HEK293 (cell line): ENCODE measurements at regions not wholly inside any gene's neighbourhood (a gene's known extent, or its start where the extent isn't known, plus 50 kb on each side); places are given as distances from the start of the nearest gene placed in this dataset.

Experiments used
- CTCF ChIA-PET: fragments of 350-600 bp; formaldehyde crosslinking; extraction: SDS; loops from one replicate; lab custom pipeline; 2021; ENCODE audit warnings: antibody characterized with exemption; lab: Yijun Ruan, JAX
- POLR2A ChIA-PET: fragments of 300-600 bp; formaldehyde crosslinking; extraction: SDS; loops from one replicate; lab custom pipeline; 2020; ENCODE audit warnings: antibody characterized with exemption, inconsistent platforms; lab: Yijun Ruan, JAX
- H3K27ac ChIP-seq: fragments of 200-500 bp; sonication (Bioruptor generic); 2 replicates; pipeline ENCODE4 v1.5.1; 2014; ENCODE audit warnings: low read depth, low read length, control low read depth, inconsistent platforms; ENCODE audit errors: extremely low read depth
- H3K36me3 ChIP-seq, 2 experiments: fragments of 200-500 bp in 1 of 2; sonication (Bioruptor generic) in 1 of 2; 1 replicate in 1 of 2; 2 replicates in 1 of 2; pipeline ENCODE4 v1.5.1; 2014 to 2017; ENCODE audit warnings: inconsistent platforms in 2 of 2, low read length in 2 of 2; ENCODE audit not compliant: control insufficient read depth in 2 of 2, insufficient read depth in 1 of 2
- H3K4me1 ChIP-seq: fragments of 200-500 bp; sonication (Bioruptor generic); 2 replicates; pipeline ENCODE4 v1.5.1; 2014; ENCODE audit warnings: mild to moderate bottlenecking, low read length, inconsistent platforms; ENCODE audit not compliant: control insufficient read depth, insufficient read depth
- H3K4me3 ChIP-seq: 2 replicates; pipeline ENCODE4 v1.5.1; 2011; ENCODE audit warnings: low read depth, mild to moderate bottlenecking, control low read depth, low read length, moderate library complexity
- H3K9me3 ChIP-seq: fragments of 200-500 bp; sonication (Bioruptor generic); 2 replicates; pipeline ENCODE4 v1.5.1; 2014; ENCODE audit warnings: low read depth, low read length, inconsistent platforms; ENCODE audit not compliant: control insufficient read depth, insufficient read depth
- CTCF ChIP-seq: fragments of 450-650 bp; formaldehyde crosslinking; IDR thresholded peaks from 2 replicates; pipeline ENCODE4 v1.5.1; 2016; ENCODE audit warnings: missing biosample characterization, missing genetic modification characterization
- GFI1B ChIP-seq: fragments of 450-650 bp; formaldehyde crosslinking; IDR thresholded peaks from 2 replicates; pipeline ENCODE4 v1.5.1; 2016; ENCODE audit warnings: missing biosample characterization, missing genetic modification characterization
- GLIS2 ChIP-seq: fragments of 450-650 bp; formaldehyde crosslinking; IDR thresholded peaks from 2 replicates; pipeline ENCODE4 v1.5.1; 2016; ENCODE audit warnings: missing biosample characterization, missing genetic modification characterization
- HOXD13 ChIP-seq: sonication (generic); formaldehyde crosslinking; IDR thresholded peaks from 2 replicates; pipeline ENCODE4 v1.8.0; 2022; ENCODE audit warnings: missing genetic modification reagents, borderline replicate concordance
- KLF10 ChIP-seq: fragments of 450-650 bp; IDR thresholded peaks from 2 replicates; pipeline ENCODE4 v1.5.1; 2018; ENCODE audit warnings: missing biosample characterization, mild to moderate bottlenecking, missing genetic modification characterization
- OVOL3 ChIP-seq: fragments of 450-650 bp; formaldehyde crosslinking; IDR thresholded peaks from 2 replicates; pipeline ENCODE4 v1.5.1; 2016; ENCODE audit warnings: missing biosample characterization, missing genetic modification characterization
- SP3 ChIP-seq: fragments of 450-650 bp; formaldehyde crosslinking; IDR thresholded peaks from 2 replicates; pipeline ENCODE4 v1.5.1; 2016; ENCODE audit warnings: missing biosample characterization, missing genetic modification characterization
- ZBTB7A ChIP-seq: fragments of 450-650 bp; formaldehyde crosslinking; IDR thresholded peaks from 2 replicates; pipeline ENCODE4 v1.5.1; 2016; ENCODE audit warnings: low read depth, missing biosample characterization, missing genetic modification characterization
- ZNF121 ChIP-seq: fragments of 450-650 bp; formaldehyde crosslinking; IDR thresholded peaks from 2 replicates; pipeline ENCODE4 v1.5.1; 2016; ENCODE audit warnings: missing biosample characterization, missing genetic modification characterization
- ZNF138 ChIP-seq: fragments of 450-650 bp; formaldehyde crosslinking; IDR thresholded peaks from 2 replicates; pipeline ENCODE4 v1.5.1; 2016; ENCODE audit warnings: missing biosample characterization, missing genetic modification characterization, borderline replicate concordance
- ZNF146 ChIP-seq: fragments of 450-650 bp; formaldehyde crosslinking; IDR thresholded peaks from 2 replicates; pipeline ENCODE4 v1.5.1; 2016; ENCODE audit warnings: missing biosample characterization, missing genetic modification characterization
- ZNF169 ChIP-seq: fragments of 450-650 bp; formaldehyde crosslinking; IDR thresholded peaks from 2 replicates; pipeline ENCODE4 v1.5.1; 2016; ENCODE audit warnings: missing biosample characterization, missing genetic modification characterization
- ZNF501 ChIP-seq: fragments of 450-650 bp; formaldehyde crosslinking; IDR thresholded peaks from 2 replicates; pipeline ENCODE4 v1.5.1; 2016; ENCODE audit warnings: missing biosample characterization, missing genetic modification characterization
- ZNF514 ChIP-seq: fragments of 450-650 bp; formaldehyde crosslinking; IDR thresholded peaks from 2 replicates; pipeline ENCODE4 v1.5.1; 2016; ENCODE audit warnings: missing biosample characterization, missing genetic modification characterization
- ZNF529 ChIP-seq: fragments of 450-650 bp; formaldehyde crosslinking; IDR thresholded peaks from 2 replicates; pipeline ENCODE4 v1.5.1; 2017; ENCODE audit warnings: missing genetic modification characterization, missing biosample characterization; ENCODE audit not compliant: insufficient replicate concordance
- ZNF600 ChIP-seq: fragments of 450-650 bp; formaldehyde crosslinking; IDR thresholded peaks from 2 replicates; pipeline ENCODE4 v1.5.1; 2016; ENCODE audit warnings: missing biosample characterization, missing genetic modification characterization
- ZNF624 ChIP-seq: fragments of 450-650 bp; formaldehyde crosslinking; IDR thresholded peaks from 2 replicates; pipeline ENCODE4 v1.5.1; 2017; ENCODE audit warnings: missing biosample characterization, missing genetic modification characterization
- ZNF626 ChIP-seq: fragments of 450-650 bp; sonication (Bioruptor Pico); formaldehyde crosslinking; IDR thresholded peaks from 2 replicates; pipeline ENCODE4 v1.5.1; 2018; ENCODE audit warnings: missing biosample characterization, missing genetic modification characterization, inconsistent platforms
- ZNF660 ChIP-seq: fragments of 450-650 bp; IDR thresholded peaks from 2 replicates; pipeline ENCODE4 v1.5.1; 2018; ENCODE audit warnings: missing biosample characterization, mild to moderate bottlenecking, missing genetic modification characterization
- ZNF677 ChIP-seq: fragments of 450-650 bp; IDR thresholded peaks from 2 replicates; pipeline ENCODE4 v1.5.0; 2018; ENCODE audit warnings: missing biosample characterization, mild to moderate bottlenecking, missing genetic modification characterization, moderate library complexity
- TF ChIP-seq, protein P1 (sequence below): IDR thresholded peaks from 2 replicates; pipeline ENCODE4 v1.6.1; 2011; ENCODE audit warnings: mild to moderate bottlenecking, low read depth, low read length, borderline replicate concordance
- TF ChIP-seq, protein P2 (sequence below): fragments of 450-650 bp; formaldehyde crosslinking; IDR thresholded peaks from 2 replicates; pipeline ENCODE4 v1.5.1; 2016; ENCODE audit warnings: missing biosample characterization, missing genetic modification characterization
- TF ChIP-seq, protein P3 (sequence below): fragments of 450-650 bp; formaldehyde crosslinking; IDR thresholded peaks from 2 replicates; pipeline ENCODE4 v1.5.1; 2016; ENCODE audit warnings: missing biosample characterization, missing genetic modification characterization
- TF ChIP-seq, protein P4 (sequence below): fragments of 450-650 bp; formaldehyde crosslinking; IDR thresholded peaks from 2 replicates; pipeline ENCODE4 v1.5.1; 2016; ENCODE audit warnings: missing biosample characterization, missing genetic modification characterization

DNA sequence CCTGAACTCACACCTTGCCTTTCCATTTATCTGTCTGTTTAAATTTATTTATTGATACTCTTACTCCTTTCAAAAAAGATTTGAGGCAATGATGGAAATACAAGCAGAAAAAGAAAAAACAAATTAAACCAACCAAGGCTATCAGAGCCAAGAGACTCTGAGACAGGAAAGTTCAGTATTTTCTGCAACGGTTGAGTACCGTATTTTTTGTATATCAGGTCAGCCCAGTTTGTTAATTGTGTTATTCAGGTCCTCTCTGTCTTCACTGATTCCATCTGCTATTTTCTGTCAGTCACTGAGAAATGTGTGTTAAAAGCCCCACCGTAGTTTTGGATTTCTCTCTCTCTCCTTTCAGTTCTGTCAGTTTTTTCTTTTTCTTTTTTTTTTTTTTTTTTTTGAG, 134.5 kb upstream of the SMIM23 start:
- Histone ChIP-seq H3K27ac (no peak overlapping the region), H3K9me3 (no peaks in the 10 kb centered on the region), H3K4me1 (no peaks in the 10 kb centered on the region), H3K4me3 (no peak overlapping the region), H3K36me3 (no peaks in the 10 kb centered on the region)
- TF ChIP-seq ZNF121 (no peak), CTCF (tag by site-specific recombination) (no peak), ZBTB7A (tag by site-specific recombination) (no peak), SP3 (tag by site-specific recombination) (no peak), OVOL3 (no peak), GFI1B (tag by site-specific recombination) (no peak), ZNF600 (tag by site-specific recombination) (no peak), ZNF529 (tag by site-specific recombination) (no peak), ZNF660 (tag by site-specific recombination) (no peak), ZNF146 (tag by site-specific recombination) (no peak)
- TF ChIP-seq, protein P1, sequence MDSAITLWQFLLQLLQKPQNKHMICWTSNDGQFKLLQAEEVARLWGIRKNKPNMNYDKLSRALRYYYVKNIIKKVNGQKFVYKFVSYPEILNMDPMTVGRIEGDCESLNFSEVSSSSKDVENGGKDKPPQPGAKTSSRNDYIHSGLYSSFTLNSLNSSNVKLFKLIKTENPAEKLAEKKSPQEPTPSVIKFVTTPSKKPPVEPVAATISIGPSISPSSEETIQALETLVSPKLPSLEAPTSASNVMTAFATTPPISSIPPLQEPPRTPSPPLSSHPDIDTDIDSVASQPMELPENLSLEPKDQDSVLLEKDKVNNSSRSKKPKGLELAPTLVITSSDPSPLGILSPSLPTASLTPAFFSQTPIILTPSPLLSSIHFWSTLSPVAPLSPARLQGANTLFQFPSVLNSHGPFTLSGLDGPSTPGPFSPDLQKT, result no peak
- TF ChIP-seq, protein P2, sequence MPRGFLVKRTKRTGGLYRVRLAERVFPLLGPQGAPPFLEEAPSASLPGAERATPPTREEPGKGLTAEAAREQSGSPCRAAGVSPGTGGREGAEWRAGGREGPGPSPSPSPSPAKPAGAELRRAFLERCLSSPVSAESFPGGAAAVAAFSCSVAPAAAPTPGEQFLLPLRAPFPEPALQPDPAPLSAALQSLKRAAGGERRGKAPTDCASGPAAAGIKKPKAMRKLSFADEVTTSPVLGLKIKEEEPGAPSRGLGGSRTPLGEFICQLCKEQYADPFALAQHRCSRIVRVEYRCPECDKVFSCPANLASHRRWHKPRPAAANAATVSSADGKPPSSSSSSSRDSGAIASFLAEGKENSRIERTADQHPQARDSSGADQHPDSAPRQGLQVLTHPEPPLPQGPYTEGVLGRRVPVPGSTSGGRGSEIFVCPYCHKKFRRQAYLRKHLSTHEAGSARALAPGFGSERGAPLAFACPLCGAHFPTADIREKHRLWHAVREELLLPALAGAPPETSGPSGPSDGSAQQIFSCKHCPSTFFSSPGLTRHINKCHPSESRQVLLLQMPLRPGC (tag by site-specific recombination), result no peak
- TF ChIP-seq, protein P3, sequence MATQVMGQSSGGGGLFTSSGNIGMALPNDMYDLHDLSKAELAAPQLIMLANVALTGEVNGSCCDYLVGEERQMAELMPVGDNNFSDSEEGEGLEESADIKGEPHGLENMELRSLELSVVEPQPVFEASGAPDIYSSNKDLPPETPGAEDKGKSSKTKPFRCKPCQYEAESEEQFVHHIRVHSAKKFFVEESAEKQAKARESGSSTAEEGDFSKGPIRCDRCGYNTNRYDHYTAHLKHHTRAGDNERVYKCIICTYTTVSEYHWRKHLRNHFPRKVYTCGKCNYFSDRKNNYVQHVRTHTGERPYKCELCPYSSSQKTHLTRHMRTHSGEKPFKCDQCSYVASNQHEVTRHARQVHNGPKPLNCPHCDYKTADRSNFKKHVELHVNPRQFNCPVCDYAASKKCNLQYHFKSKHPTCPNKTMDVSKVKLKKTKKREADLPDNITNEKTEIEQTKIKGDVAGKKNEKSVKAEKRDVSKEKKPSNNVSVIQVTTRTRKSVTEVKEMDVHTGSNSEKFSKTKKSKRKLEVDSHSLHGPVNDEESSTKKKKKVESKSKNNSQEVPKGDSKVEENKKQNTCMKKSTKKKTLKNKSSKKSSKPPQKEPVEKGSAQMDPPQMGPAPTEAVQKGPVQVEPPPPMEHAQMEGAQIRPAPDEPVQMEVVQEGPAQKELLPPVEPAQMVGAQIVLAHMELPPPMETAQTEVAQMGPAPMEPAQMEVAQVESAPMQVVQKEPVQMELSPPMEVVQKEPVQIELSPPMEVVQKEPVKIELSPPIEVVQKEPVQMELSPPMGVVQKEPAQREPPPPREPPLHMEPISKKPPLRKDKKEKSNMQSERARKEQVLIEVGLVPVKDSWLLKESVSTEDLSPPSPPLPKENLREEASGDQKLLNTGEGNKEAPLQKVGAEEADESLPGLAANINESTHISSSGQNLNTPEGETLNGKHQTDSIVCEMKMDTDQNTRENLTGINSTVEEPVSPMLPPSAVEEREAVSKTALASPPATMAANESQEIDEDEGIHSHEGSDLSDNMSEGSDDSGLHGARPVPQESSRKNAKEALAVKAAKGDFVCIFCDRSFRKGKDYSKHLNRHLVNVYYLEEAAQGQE, result no peak
- TF ChIP-seq, protein P4, sequence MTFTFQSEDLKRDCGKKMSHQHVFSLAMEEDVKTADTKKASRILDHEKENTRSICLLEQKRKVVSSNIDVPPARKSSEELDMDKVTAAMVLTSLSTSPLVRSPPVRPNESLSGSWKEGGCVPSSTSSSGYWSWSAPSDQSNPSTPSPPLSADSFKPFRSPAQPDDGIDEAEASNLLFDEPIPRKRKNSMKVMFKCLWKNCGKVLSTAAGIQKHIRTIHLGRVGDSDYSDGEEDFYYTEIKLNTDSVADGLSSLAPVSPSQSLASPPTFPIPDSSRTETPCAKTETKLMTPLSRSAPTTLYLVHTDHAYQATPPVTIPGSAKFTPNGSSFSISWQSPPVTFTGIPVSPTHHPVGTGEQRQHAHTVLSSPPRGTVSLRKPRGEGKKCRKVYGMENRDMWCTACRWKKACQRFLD, result no peak
- CTCF ChIA-PET, result no interaction called here
- POLR2A ChIA-PET, result no interaction called here

DNA sequence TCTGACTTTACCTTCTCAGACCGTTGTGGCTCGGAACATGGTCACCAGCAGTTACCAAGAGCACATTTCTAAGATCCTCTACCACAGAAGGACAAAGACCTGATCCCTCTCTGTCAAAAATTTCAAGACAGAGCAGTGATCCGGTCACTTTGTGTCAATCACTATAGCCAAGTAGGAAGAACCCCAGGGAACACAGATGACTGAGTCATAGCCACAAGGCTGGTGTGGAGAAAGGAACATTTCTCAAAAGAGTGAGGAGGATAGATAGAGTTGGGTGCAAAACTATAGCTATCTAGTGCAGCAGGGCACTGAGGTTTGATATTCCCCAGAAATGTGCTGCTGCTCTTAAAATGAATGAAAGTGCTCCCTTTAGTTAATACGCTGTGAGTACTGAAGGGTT, 130.7 kb upstream of the SMIM23 start:
- no peaks in the 10 kb centered on the region for H3K9me3 ChIP-seq
- H3K36me3 ChIP-seq, result no peaks in the 10 kb centered on the region
- H3K4me3 ChIP-seq, result no peak overlapping the region
- CTCF ChIA-PET, result interaction anchor here (1.0 kb wide), 1 partner anchor 26 kb away, joined by 3 read pairs; no protein-coding TSS in a partner anchor
- no peaks in the 10 kb centered on the region for H3K4me1 ChIP-seq
- POLR2A ChIA-PET, result interaction anchor here (0.6 kb wide), 1 partner anchor 240 kb away, joined by 3 read pairs; no protein-coding TSS in a partner anchor
- no peak overlapping the region for H3K27ac ChIP-seq
- TF ChIP-seq HOXD13 (CRISPR knock-in tag) (no peak), ZNF169 (tag by site-specific recombination) (no peak), ZNF138 (tag by site-specific recombination) (no peak), ZNF624 (tag by site-specific recombination) (no peak), KLF10 (tag by site-specific recombination) (no peak), ZNF514 (tag by site-specific recombination) (no peak), ZNF677 (no peak), ZNF501 (tag by site-specific recombination) (no peak), ZBTB7A (tag by site-specific recombination) (no peak), ZNF626 (tag by site-specific recombination) (no peak), GLIS2 (tag by site-specific recombination) (no peak)
- TF ChIP-seq, protein P3, result no peak
